HUES64 (cell line): ENCODE measurements at regions not wholly inside any gene's neighbourhood (a gene's known extent, or its start where the extent isn't known, plus 50 kb on each side); places are given as distances from the start of the nearest gene placed in this dataset.
A peak's percentile ranks its signal among the peaks of the same experiment; 100 is the strongest.
"Not testable (repeated sequence)": the region's sequence is repeated elsewhere in the genome, so short reads cannot be mapped to it uniquely, and the experiment has no call there.

ENCODE experiments used
- H3K27ac ChIP-seq: 2 replicates; pipeline ENCODE4 v1.7.0; 2013; ENCODE audit warnings: low read depth, low read length, inconsistent platforms
- H3K27me3 ChIP-seq: 2 replicates; pipeline ENCODE4 v1.6.1; 2013; ENCODE audit warnings: mild to moderate bottlenecking, low read length; ENCODE audit not compliant: insufficient read depth
- H3K36me3 ChIP-seq: 2 replicates; pipeline ENCODE4 v1.6.1; 2013; ENCODE audit warnings: mild to moderate bottlenecking, low read length; ENCODE audit not compliant: insufficient read depth
- H3K4me1 ChIP-seq: 2 replicates; pipeline ENCODE4 v1.6.1; 2013; ENCODE audit warnings: mild to moderate bottlenecking, low read length, moderate library complexity; ENCODE audit not compliant: insufficient read depth
- H3K4me3 ChIP-seq: 2 replicates; pipeline ENCODE4 v1.5.1; 2013; ENCODE audit warnings: mild to moderate bottlenecking, low read length, moderate library complexity
- H3K9ac ChIP-seq: 2 replicates; pipeline ENCODE4 v1.6.1; 2013; ENCODE audit warnings: mild to moderate bottlenecking, low read depth, low read length
- H3K9me3 ChIP-seq: 2 replicates; pipeline ENCODE4 v1.6.1; 2013; ENCODE audit warnings: low read depth, low read length; ENCODE audit not compliant: insufficient read depth
- WGBS: fragments of 150-250, 120-280 bp; methylation state at CpG from one replicate; pipeline ENCODE4 v1.1.7; 2013; ENCODE audit warnings: missing lambda C conversion rate; 5-methylcytosine and 5-hydroxymethylcytosine counted together

GRCh38 chr7:54252256-54253035 lies 289.7 kb upstream of the VSTM2A start:
- WGBS: 90% methylated on average over 7 of the region's 7 CpGs
- H3K9me3 ChIP-seq: no peaks in the 10 kb centered on the region
- H3K27me3 ChIP-seq: no peaks in the 10 kb centered on the region
- H3K4me1 ChIP-seq: no peaks in the 10 kb centered on the region
- H3K27ac ChIP-seq: no peak overlapping the region
- no peaks in the 10 kb centered on the region for H3K36me3 ChIP-seq
- no peak overlapping the region for H3K4me3 ChIP-seq
- no peak overlapping the region for H3K9ac ChIP-seq

DNA sequence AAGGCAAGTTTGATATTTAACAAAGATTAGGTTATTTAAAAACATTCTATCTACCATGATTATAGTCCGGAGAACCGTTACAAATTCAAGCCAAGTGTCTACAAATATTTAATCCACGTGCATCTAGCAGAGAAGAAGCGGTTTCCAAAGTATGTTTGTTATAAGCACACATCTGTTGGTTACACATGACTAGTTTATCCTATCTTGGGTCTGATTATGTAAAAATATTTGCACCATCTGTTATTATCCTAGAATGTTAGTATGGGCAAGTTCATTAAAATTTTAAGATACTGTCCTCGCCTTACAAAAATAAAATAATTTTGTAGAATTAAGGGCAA lies 289.2 kb upstream of the VSTM2A start:
- Histone ChIP-seq H3K27ac (no peak overlapping the region), H3K9ac (no peak overlapping the region), H3K27me3 (no peaks in the 10 kb centered on the region), H3K4me1 (no peaks in the 10 kb centered on the region), H3K9me3 (no peaks in the 10 kb centered on the region), H3K36me3 (no peaks in the 10 kb centered on the region), H3K4me3 (no peak overlapping the region)
- 100% methylated on average over 4 of the region's 5 CpGs for WGBS

- Histone ChIP-seq H3K4me1 (no peaks in the 10 kb centered on the region), H3K9ac (no peak overlapping the region), H3K36me3 (no peaks in the 10 kb centered on the region), H3K27ac (no peak overlapping the region), H3K27me3 (no peaks in the 10 kb centered on the region), H3K9me3 (no peaks in the 10 kb centered on the region), H3K4me3 (no peak overlapping the region)
- 89% methylated on average over 1 of the region's 1 CpG for WGBS
Observed at GRCh38 chr7:54255242-54255641, 286.9 kb upstream of the VSTM2A start.

DNA sequence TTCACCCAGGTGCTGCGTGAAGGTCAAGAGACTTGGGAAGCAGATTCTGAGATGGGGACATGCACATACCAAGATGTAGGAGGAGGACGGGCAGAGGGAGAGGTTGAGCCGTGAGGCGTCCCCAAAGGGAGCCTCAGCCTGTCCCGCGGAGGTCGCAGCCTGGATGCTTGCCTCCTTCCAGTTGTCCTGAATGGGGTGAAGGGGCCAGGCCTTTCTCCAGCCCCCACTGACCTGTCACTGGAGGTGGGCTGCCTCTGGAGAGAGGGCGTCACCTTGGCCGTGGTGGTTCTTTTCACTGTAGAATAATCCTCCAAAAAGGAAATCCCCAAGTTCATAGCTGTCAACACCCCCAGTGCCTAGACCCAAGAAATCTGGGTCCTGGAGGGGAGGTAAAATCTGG lies 283.0 kb upstream of the VSTM2A start:
- Histone ChIP-seq H3K4me1 (no peaks in the 10 kb centered on the region), H3K36me3 (no peaks in the 10 kb centered on the region), H3K27me3 (no peaks in the 10 kb centered on the region), H3K9ac (no peak overlapping the region), H3K4me3 (no peak overlapping the region), H3K9me3 (no peaks in the 10 kb centered on the region), H3K27ac (no peak overlapping the region)
- 96% methylated on average over 9 of the region's 9 CpGs for WGBS

- Histone ChIP-seq H3K9me3 (no peaks in the 10 kb centered on the region), H3K4me1 (no peaks in the 10 kb centered on the region), H3K9ac (no peak overlapping the region), H3K4me3 (no peak overlapping the region), H3K36me3 (no peaks in the 10 kb centered on the region), H3K27ac (no peak overlapping the region), H3K27me3 (no peaks in the 10 kb centered on the region)
- WGBS: 95% methylated on average over 1 of the region's 1 CpG
Observed at GRCh38 chr7:54260941-54261371, 281.2 kb upstream of the VSTM2A start.

DNA sequence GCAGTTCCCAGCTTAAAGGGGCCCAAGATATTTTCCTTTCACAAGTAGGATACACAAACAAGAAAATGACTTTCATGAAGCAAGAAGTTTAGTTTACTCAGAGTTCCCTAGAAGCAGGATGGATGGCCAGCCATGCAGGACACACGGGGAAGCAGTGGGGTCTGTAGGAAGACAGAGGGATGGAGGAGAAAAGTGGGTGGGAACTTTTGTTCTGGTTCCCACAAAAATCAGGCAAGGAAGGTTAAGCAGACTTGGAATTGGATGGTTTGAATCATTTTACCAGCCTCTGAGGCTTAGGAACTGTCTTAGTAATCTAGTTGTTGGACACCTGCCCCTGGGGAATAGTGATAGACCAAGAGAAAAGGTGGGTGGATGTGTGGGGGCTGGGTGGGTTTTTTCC lies 263.3 kb upstream of the VSTM2A start:
- Histone ChIP-seq H3K9ac (no peak overlapping the region), H3K27me3 (no peaks in the 10 kb centered on the region), H3K9me3 (no peaks in the 10 kb centered on the region), H3K36me3 (no peaks in the 10 kb centered on the region), H3K27ac (no peak overlapping the region), H3K4me1 (peaks cover 14% of the 10 kb centered on the region), H3K4me3 (no peak overlapping the region)
- 48% methylated on average over 1 of the region's 1 CpG for WGBS

GRCh38 chr7:54292171-54292925 lies 249.8 kb upstream of the VSTM2A start:
- Histone ChIP-seq H3K4me3 (peak overlapping the region; percentile 20; the same call in 1 of the 2 replicates), H3K27me3 (no peaks in the 10 kb centered on the region), H3K36me3 (no peaks in the 10 kb centered on the region), H3K9ac (no peak overlapping the region), H3K4me1 (peaks cover 19% of the 10 kb centered on the region), H3K9me3 (peaks cover 7% of the 10 kb centered on the region; the same call in 1 of the 2 replicates), H3K27ac (peak overlapping the region; percentile 85)
- WGBS: 18% methylated on average over 8 of the region's 8 CpGs

DNA sequence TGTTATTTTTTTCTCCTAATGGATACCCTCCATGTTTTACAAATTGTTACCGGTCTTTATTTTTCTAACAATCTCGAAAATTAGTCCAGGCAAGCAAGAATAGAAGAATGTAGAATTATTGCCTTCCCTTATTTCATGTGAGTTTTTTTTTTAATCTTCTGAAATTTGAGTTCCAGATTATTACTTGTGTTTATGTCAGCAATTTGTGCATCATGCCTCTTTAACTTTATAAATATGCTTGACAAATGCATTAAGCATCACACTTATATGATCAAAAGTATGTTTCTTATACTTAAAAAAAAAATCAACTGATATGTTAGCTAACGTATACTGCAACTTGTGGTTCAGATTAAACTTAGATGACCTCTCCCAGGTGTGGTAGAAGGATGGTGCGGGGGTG lies 242.7 kb upstream of the VSTM2A start:
- Histone ChIP-seq H3K9me3 (no peaks in the 10 kb centered on the region), H3K9ac (no peak overlapping the region), H3K4me1 (no peaks in the 10 kb centered on the region), H3K4me3 (no peak overlapping the region), H3K36me3 (no peaks in the 10 kb centered on the region), H3K27me3 (no peaks in the 10 kb centered on the region), H3K27ac (no peak overlapping the region)
- 94% methylated on average over 2 of the region's 4 CpGs for WGBS

- H3K9me3 ChIP-seq, H3K4me3 ChIP-seq, H3K27ac ChIP-seq, H3K9ac ChIP-seq, H3K4me1 ChIP-seq, H3K27me3 ChIP-seq, H3K36me3 ChIP-seq: not testable (repeated sequence)
Observed at GRCh38 chr7:54315955-54316354, 226.2 kb upstream of the VSTM2A start.

GRCh38 chr7:54326592-54327167 lies 215.5 kb upstream of the VSTM2A start:
- Histone ChIP-seq H3K9ac (no peak overlapping the region), H3K27me3 (peaks cover 29% of the 10 kb centered on the region; the same call in 1 of the 2 replicates), H3K4me3 (no peak overlapping the region), H3K36me3 (no peaks in the 10 kb centered on the region), H3K4me1 (peaks cover under 1% of the 10 kb centered on the region; the same call in 1 of the 2 replicates), H3K9me3 (peaks cover 13% of the 10 kb centered on the region; the same call in 1 of the 2 replicates), H3K27ac (no peak overlapping the region)
- WGBS: 92% methylated on average over 3 of the region's 3 CpGs

- H3K27me3 ChIP-seq: peaks cover 45% of the 10 kb centered on the region; the same call in 1 of the 2 replicates
- H3K36me3 ChIP-seq: no peaks in the 10 kb centered on the region
- no peak overlapping the region for H3K27ac ChIP-seq
- no peak overlapping the region for H3K4me3 ChIP-seq
- WGBS: 64% methylated on average over 4 of the region's 4 CpGs
- peaks cover 15% of the 10 kb centered on the region for H3K4me1 ChIP-seq
- no peaks in the 10 kb centered on the region for H3K9me3 ChIP-seq
- H3K9ac ChIP-seq: no peak overlapping the region
Observed at GRCh38 chr7:54330216-54330800, 211.9 kb upstream of the VSTM2A start.
